ENCODE measurements at regions not wholly inside any gene's neighbourhood (a gene's known extent, or its start where the extent isn't known, plus 50 kb on each side); places are given as distances from the start of the nearest gene placed in this dataset.

- no peak overlapping the region for H3K27ac ChIP-seq
- H3K36me3 ChIP-seq: no peaks in the 10 kb centered on the region
- no peak overlapping the region for H3K4me3 ChIP-seq
- no peaks in the 10 kb centered on the region for H3K27me3 ChIP-seq
- no peak for DNase-seq
- no peak for ATAC-seq (ENCODE audit: low FRiP score in 2 of 2)
- no peaks in the 10 kb centered on the region for H3K9me3 ChIP-seq
- TF ChIP-seq CTCF (IDR thresholded peaks at IDR 0.05): no peak
- TF ChIP-seq EP300 (IDR thresholded peaks at IDR 0.05): no peak
- no peak for TF ChIP-seq POLR2AphosphoS5 (IDR thresholded peaks at IDR 0.05)
- TF ChIP-seq POLR2A (IDR thresholded peaks at IDR 0.05): no peak
- H3K4me1 ChIP-seq: no peaks in the 10 kb centered on the region
- 48 to 62% methylated on average over 2 of the region's 2 CpGs for WGBS, 2 donors
These were observed 690.1 kb downstream of the CDH18 start for GRCh38 chr5:19297934-19298333.

DNA sequence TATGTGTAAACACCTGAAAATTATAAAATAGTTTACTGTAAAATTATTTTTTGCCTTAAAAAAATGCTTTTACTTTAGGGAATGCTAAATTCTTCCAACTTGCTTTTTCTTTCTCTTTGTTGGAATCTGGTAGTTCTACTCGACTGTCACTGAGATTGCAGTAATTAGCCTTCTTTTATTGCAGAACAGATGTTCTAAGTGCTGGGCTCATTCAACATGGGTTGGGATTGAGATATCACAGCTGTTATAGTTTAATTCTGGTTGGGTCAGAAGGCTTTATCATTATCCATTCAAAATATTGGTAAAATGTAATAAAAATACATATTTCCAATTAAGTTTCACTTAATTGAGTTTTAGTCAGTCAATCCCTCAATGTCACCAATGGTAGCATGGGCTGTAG, 686.7 kb downstream of the CDH18 start:
- Histone ChIP-seq H3K9me3 (no peaks in the 10 kb centered on the region), H3K27ac (no peak overlapping the region), H3K27me3 (no peaks in the 10 kb centered on the region), H3K4me1 (no peaks in the 10 kb centered on the region), H3K36me3 (no peaks in the 10 kb centered on the region), H3K4me3 (no peak overlapping the region)
- TF ChIP-seq CTCF (IDR thresholded peaks at IDR 0.05): no peak
- TF ChIP-seq POLR2A (IDR thresholded peaks at IDR 0.05): no peak
- TF ChIP-seq EP300 (IDR thresholded peaks at IDR 0.05): no peak
- TF ChIP-seq POLR2AphosphoS5 (IDR thresholded peaks at IDR 0.05): no peak
- ATAC-seq (ENCODE audit: low FRiP score in 2 of 2) (no peak), DNase-seq (no peak)
- WGBS, 2 donors: 57 to 63% methylated on average over 1 of the region's 1 CpG

DNA sequence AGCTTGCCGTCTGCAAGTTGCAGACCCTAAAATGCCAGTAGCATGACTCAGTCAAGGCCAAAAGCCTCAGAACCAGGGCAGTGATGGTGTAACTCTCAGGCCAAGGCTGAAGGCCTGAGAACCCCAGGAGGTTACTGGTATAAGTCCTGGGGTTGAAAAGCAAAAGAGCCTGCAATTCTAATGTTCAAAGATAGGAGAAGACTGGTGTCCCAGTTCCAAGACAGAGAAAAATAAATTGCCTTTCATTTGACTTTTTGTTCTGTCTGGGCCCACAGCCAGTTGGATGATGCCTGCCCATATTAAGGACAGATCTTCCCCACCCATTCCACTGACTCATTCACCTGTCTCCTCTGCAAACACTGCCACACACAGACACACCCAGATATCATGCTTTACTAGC, 673.2 kb downstream of the CDH18 start:
- 75 to 88% methylated on average over 1 of the region's 1 CpG for WGBS, 2 donors

DNA sequence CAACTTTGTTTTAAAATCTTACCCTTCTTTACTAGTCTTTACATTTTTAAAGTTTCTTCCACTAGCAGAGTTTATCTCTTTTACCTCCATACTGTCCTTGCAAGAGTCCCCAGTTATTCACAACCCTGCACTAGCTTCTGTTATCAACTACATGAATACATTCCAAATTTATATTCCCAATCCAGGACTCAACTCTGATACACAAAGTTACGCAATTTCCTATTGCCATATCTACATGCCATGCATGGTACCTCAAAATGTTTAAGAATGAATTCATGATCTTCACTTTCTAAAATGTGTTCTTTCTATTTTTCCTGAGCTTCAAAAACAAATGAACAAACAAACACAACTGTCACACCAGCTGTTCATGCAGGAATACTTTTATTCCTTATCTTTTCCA, 668.7 kb downstream of the CDH18 start:
- no peak overlapping the region for H3K4me3 ChIP-seq
- no peak overlapping the region for H3K27ac ChIP-seq
- H3K9me3 ChIP-seq: no peaks in the 10 kb centered on the region
- no peaks in the 10 kb centered on the region for H3K4me1 ChIP-seq
- no peaks in the 10 kb centered on the region for H3K36me3 ChIP-seq
- 88 to 98% methylated on average over 1 of the region's 1 CpG for WGBS, 2 donors
- TF ChIP-seq EP300 (IDR thresholded peaks at IDR 0.05) (no peak), CTCF (IDR thresholded peaks at IDR 0.05) (no peak), POLR2A (IDR thresholded peaks at IDR 0.05) (no peak), POLR2AphosphoS5 (IDR thresholded peaks at IDR 0.05) (no peak)
- no peaks in the 10 kb centered on the region for H3K27me3 ChIP-seq
- DNase-seq: no peak
- no peak for ATAC-seq (ENCODE audit: low FRiP score in 2 of 2)

More for the DNA sequence above, 673.2 kb downstream of the CDH18 start:
- H3K36me3 ChIP-seq: no peaks in the 10 kb centered on the region
- H3K27ac ChIP-seq: no peak overlapping the region
- ATAC-seq (ENCODE audit: low FRiP score in 2 of 2) (no peak), DNase-seq (no peak)
- TF ChIP-seq POLR2AphosphoS5 (IDR thresholded peaks at IDR 0.05) (no peak), POLR2A (IDR thresholded peaks at IDR 0.05) (no peak), CTCF (IDR thresholded peaks at IDR 0.05) (no peak), EP300 (IDR thresholded peaks at IDR 0.05) (no peak)
- H3K4me1 ChIP-seq: no peaks in the 10 kb centered on the region
- H3K9me3 ChIP-seq: peaks cover 0 to 2% (median 0%) of the 10 kb centered on the region in 4 donors
- no peaks in the 10 kb centered on the region for H3K27me3 ChIP-seq
- H3K4me3 ChIP-seq: no peak overlapping the region

GRCh38 chr5:19322716-19323485, 665.1 kb downstream of the CDH18 start:
- Histone ChIP-seq H3K4me3 (no peak overlapping the region), H3K27ac (no peak overlapping the region), H3K36me3 (no peaks in the 10 kb centered on the region), H3K9me3 (no peaks in the 10 kb centered on the region), H3K27me3 (no peaks in the 10 kb centered on the region), H3K4me1 (no peaks in the 10 kb centered on the region)
- no peak for ATAC-seq (ENCODE audit: low FRiP score in 2 of 2)
- WGBS, 2 donors: 70 to 73% methylated on average over 4 of the region's 4 CpGs
- TF ChIP-seq POLR2AphosphoS5 (IDR thresholded peaks at IDR 0.05): no peak
- TF ChIP-seq EP300 (IDR thresholded peaks at IDR 0.05): no peak
- no peak for TF ChIP-seq POLR2A (IDR thresholded peaks at IDR 0.05)
- TF ChIP-seq CTCF (IDR thresholded peaks at IDR 0.05): no peak
- DNase-seq: no peak
